HEK293 (cell line): ENCODE measurements at regions not wholly inside any gene's neighbourhood (a gene's known extent, or its start where the extent isn't known, plus 50 kb on each side); places are given as distances from the start of the nearest gene placed in this dataset.
"Not testable (repeated sequence)": the region's sequence is repeated elsewhere in the genome, so short reads cannot be mapped to it uniquely, and the experiment has no call there.

Source experiments
- CTCF ChIA-PET: fragments of 350-600 bp; formaldehyde crosslinking; extraction: SDS; loops from one replicate; lab custom pipeline; 2021; ENCODE audit warnings: antibody characterized with exemption; lab: Yijun Ruan, JAX
- POLR2A ChIA-PET: fragments of 300-600 bp; formaldehyde crosslinking; extraction: SDS; loops from one replicate; lab custom pipeline; 2020; ENCODE audit warnings: antibody characterized with exemption, inconsistent platforms; lab: Yijun Ruan, JAX
- H3K27ac ChIP-seq: fragments of 200-500 bp; sonication (Bioruptor generic); 2 replicates; pipeline ENCODE4 v1.5.1; 2014; ENCODE audit warnings: low read depth, low read length, control low read depth, inconsistent platforms; ENCODE audit errors: extremely low read depth
- H3K36me3 ChIP-seq, 2 experiments: fragments of 200-500 bp in 1 of 2; sonication (Bioruptor generic) in 1 of 2; 1 replicate in 1 of 2; 2 replicates in 1 of 2; pipeline ENCODE4 v1.5.1; 2014 to 2017; ENCODE audit warnings: inconsistent platforms in 2 of 2, low read length in 2 of 2; ENCODE audit not compliant: control insufficient read depth in 2 of 2, insufficient read depth in 1 of 2
- H3K4me1 ChIP-seq: fragments of 200-500 bp; sonication (Bioruptor generic); 2 replicates; pipeline ENCODE4 v1.5.1; 2014; ENCODE audit warnings: mild to moderate bottlenecking, low read length, inconsistent platforms; ENCODE audit not compliant: control insufficient read depth, insufficient read depth
- H3K4me3 ChIP-seq: 2 replicates; pipeline ENCODE4 v1.5.1; 2011; ENCODE audit warnings: low read depth, mild to moderate bottlenecking, control low read depth, low read length, moderate library complexity
- H3K9me3 ChIP-seq: fragments of 200-500 bp; sonication (Bioruptor generic); 2 replicates; pipeline ENCODE4 v1.5.1; 2014; ENCODE audit warnings: low read depth, low read length, inconsistent platforms; ENCODE audit not compliant: control insufficient read depth, insufficient read depth
- KLF1 ChIP-seq: fragments of 450-650 bp; formaldehyde crosslinking; IDR thresholded peaks from 2 replicates; pipeline ENCODE4 v1.5.1; 2016; ENCODE audit warnings: missing biosample characterization, missing genetic modification characterization
- PRDM2 ChIP-seq: fragments of 450-650 bp; formaldehyde crosslinking; IDR thresholded peaks from 2 replicates; pipeline ENCODE4 v1.5.1; 2016; ENCODE audit warnings: missing biosample characterization, missing genetic modification characterization, borderline replicate concordance
- ZBTB6 ChIP-seq: fragments of 450-650 bp; formaldehyde crosslinking; IDR thresholded peaks from 2 replicates; pipeline ENCODE4 v1.5.1; 2017; ENCODE audit warnings: missing biosample characterization, missing genetic modification characterization
- ZFHX2 ChIP-seq: fragments of 450-650 bp; formaldehyde crosslinking; conservative IDR thresholded peaks from 2 replicates; pipeline ENCODE4 v1.5.1; 2016; ENCODE audit warnings: missing biosample characterization, missing genetic modification characterization
- ZNF140 ChIP-seq: fragments of 450-650 bp; formaldehyde crosslinking; IDR thresholded peaks from 2 replicates; pipeline ENCODE4 v1.5.1; 2016; ENCODE audit warnings: missing biosample characterization, missing genetic modification characterization
- ZNF266 ChIP-seq: fragments of 450-650 bp; formaldehyde crosslinking; IDR thresholded peaks from 2 replicates; pipeline ENCODE4 v1.5.1; 2016; ENCODE audit warnings: missing biosample characterization, missing genetic modification characterization, low read depth
- ZNF324 ChIP-seq: fragments of 450-650 bp; formaldehyde crosslinking; IDR thresholded peaks from 2 replicates; pipeline ENCODE4 v1.5.1; 2016; ENCODE audit warnings: missing biosample characterization, missing genetic modification characterization
- ZNF549 ChIP-seq: fragments of 450-650 bp; IDR thresholded peaks from 2 replicates; pipeline ENCODE4 v1.5.1; 2018; ENCODE audit warnings: missing biosample characterization, missing genetic modification characterization, mild to moderate bottlenecking, inconsistent platforms, moderate library complexity
- ZNF792 ChIP-seq: fragments of 450-650 bp; formaldehyde crosslinking; IDR thresholded peaks from 2 replicates; pipeline ENCODE4 v1.5.1; 2016; ENCODE audit warnings: missing biosample characterization, missing genetic modification characterization
- ZSCAN30 ChIP-seq: fragments of 450-650 bp; IDR thresholded peaks from 2 replicates; pipeline ENCODE4 v1.5.1; 2018; ENCODE audit warnings: missing biosample characterization, mild to moderate bottlenecking, missing genetic modification characterization, moderate library complexity
- ZSCAN5A ChIP-seq: fragments of 450-650 bp; formaldehyde crosslinking; IDR thresholded peaks from 2 replicates; pipeline ENCODE4 v1.5.1; 2016; ENCODE audit warnings: missing biosample characterization, missing genetic modification characterization

- TF ChIP-seq ZNF549 (no peak), ZSCAN5A (no peak), ZNF792 (tag by site-specific recombination) (no peak), ZNF324 (tag by site-specific recombination) (0 out of 2 replicates have a peak, but pooled peaks have one; percentile 24)
Measured at GRCh38 chr15:58361273-58361759, 70.5 kb upstream of the LIPC start (continued).

GRCh38 chr15:58362262-58362922 lies 69.4 kb upstream of the LIPC start:
- Histone ChIP-seq H3K4me3 (no peak overlapping the region), H3K4me1 (peaks cover 9% of the 10 kb centered on the region), H3K9me3 (no peaks in the 10 kb centered on the region), H3K36me3 (no peaks in the 10 kb centered on the region), H3K27ac (no peak overlapping the region)
- POLR2A ChIA-PET = no interaction called here
- CTCF ChIA-PET = no interaction called here
- TF ChIP-seq ZNF266 (tag by site-specific recombination) = no peak
- TF ChIP-seq ZNF140 = no peak
- peak; percentile 60 for TF ChIP-seq ZFHX2 (tag by site-specific recombination)
- TF ChIP-seq KLF1 (tag by site-specific recombination) = 0 out of 2 replicates have a peak, but pooled peaks have one; percentile 22
- TF ChIP-seq PRDM2 (tag by site-specific recombination) = no peak
- no peak for TF ChIP-seq ZSCAN30 (tag by site-specific recombination)
- no peak for TF ChIP-seq ZBTB6

- CTCF ChIA-PET, H3K4me1 ChIP-seq, POLR2A ChIA-PET, H3K4me3 ChIP-seq, H3K36me3 ChIP-seq, H3K9me3 ChIP-seq, H3K27ac ChIP-seq: not testable (repeated sequence)
Measured at GRCh38 chr15:58363118-58363517, 68.7 kb upstream of the LIPC start.

GRCh38 chr15:58363673-58364072 lies 68.1 kb upstream of the LIPC start:
- CTCF ChIA-PET, POLR2A ChIA-PET: not testable (repeated sequence)

GRCh38 chr15:58365098-58365497 lies 66.7 kb upstream of the LIPC start:
- CTCF ChIA-PET = not testable (repeated sequence)

More at GRCh38 chr15:58363673-58364072, 68.1 kb upstream of the LIPC start:
- not testable (repeated sequence) for H3K9me3 ChIP-seq, H3K4me1 ChIP-seq, H3K27ac ChIP-seq, H3K4me3 ChIP-seq, H3K36me3 ChIP-seq

More at GRCh38 chr15:58365098-58365497, 66.7 kb upstream of the LIPC start:
- H3K36me3 ChIP-seq, H3K4me1 ChIP-seq, H3K4me3 ChIP-seq, H3K27ac ChIP-seq, H3K9me3 ChIP-seq, POLR2A ChIA-PET: not testable (repeated sequence)
